HG03354 (cell line): ENCODE measurements at regions not wholly inside any gene's neighbourhood (a gene's known extent, or its start where the extent isn't known, plus 50 kb on each side); places are given as distances from the start of the nearest gene placed in this dataset.

Source experiments
- ATAC-seq: cut with Tn5 transposase; IDR thresholded peaks from one replicate; pipeline ENCODE4 v1.9.1; 2021; ENCODE audit warnings: mild to moderate bottlenecking; ENCODE audit not compliant: unreplicated experiment, poor library complexity, severe bottlenecking

DNA sequence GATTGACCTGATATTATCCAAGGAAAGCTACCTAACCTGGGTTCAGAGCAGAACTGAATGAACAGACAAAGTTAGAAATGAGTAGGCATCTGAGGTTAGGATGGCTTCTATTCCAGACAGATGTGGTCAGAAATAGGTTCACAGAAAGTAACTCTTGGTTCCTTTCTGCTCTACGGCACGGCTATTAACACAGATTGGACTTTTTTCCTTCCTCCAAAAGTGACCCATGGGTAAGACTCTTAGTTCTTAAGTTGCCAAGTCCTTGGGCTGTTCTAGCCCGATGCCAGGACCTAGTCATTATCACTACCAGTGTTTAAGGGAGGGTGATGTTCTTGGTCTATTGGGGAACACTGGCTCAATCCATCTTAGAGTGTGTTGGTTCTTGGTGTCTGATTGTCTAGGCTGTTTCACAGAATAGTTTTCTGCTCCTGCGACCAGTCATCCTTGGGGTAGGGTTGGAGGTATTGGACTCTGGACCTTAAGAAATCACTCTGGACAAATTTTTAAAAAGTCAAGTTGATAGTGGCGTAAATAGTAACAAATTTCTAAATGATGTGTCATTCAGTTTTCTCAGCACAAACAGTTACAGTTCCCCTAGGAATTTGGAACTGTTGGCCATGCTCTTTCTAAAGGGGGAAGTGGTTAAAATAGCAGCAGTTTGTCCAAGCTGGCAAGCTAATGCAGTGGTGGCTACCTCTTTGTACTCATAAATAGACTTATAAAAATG lies 60.1 kb upstream of the MYCBP2 start:
- peak; percentile 46 for ATAC-seq

GRCh38 chr13:77386046-77386445 lies 59.2 kb upstream of the MYCBP2 start:
- no peak for ATAC-seq

DNA sequence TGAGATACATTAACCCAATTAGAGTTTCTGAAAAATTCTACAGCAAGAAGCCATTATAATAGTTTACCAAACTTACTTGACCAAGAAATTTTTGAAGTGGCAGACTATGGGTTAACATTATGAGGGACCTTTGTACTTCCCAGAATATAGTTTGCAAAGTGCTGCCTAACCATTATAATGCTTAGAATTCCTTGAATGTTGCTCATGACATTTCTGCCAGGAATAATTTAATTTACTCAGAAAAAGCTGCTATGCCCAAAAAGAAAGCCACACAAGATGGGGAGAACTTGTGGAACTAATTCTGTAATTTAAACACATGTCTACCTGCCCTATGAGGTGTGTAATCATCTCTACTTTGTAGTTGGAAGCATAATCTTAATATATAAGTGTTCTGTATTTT lies 58.1 kb upstream of the MYCBP2 start:
- no peak for ATAC-seq

DNA sequence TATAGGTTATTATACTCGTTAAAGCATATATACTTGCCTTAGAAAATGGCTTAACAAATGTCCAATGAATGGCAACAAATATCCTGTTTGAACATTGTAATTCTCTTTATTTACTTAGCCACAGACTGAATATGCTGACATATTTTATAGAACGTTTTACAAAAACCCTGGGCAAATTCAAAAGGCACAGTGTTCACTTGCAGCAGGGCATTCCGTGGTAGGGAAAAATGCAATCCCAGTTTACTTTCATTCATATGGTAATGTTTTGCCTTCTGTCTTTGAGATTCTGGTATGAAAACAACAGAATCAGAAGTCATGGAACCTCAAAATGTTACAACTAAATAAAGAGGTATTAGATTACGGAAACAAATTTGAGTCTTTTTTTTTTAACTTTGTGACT lies 56.2 kb upstream of the MYCBP2 start:
- no peak for ATAC-seq

DNA sequence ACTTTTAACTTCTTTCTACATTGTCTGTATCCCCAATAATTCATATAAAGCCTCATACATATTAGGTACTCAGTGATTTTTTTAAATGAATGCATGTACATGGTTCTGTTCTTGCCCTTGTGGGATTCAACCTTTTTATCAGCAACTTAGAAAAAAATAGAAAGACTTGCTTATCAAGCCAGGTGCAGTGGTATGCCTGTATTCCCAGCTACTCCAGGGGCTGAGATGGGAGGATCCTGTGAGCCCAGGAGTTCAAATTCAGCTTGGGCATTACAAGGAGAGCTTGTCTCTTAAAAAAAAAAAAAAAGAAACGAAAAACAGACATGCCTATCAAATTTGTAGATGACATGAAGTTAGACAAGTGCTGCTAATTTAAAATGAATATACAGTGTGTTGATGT lies 54.2 kb upstream of the MYCBP2 start:
- ATAC-seq, result no peak

GRCh38 chr13:77379508-77379907 lies 52.6 kb upstream of the MYCBP2 start:
- no peak for ATAC-seq

DNA sequence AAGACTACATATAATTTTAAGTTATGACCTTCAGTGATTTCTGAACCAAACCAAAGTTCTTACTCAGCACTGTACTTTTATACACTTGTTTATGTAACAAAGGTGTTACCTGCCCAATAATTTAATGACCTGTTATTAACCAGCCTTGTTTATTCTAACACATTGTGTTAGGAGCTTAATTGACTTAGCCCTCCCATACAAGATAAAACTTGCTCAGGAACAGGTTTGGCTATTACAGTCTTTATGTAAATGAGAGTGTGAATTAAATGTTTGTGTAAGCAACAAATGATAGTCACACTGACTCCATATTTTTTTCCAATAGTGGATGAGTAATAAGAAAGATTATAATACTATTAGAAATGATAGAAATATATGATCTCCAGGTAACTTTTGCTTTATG lies 51.8 kb upstream of the MYCBP2 start:
- no peak for ATAC-seq

- no peak for ATAC-seq
These were observed 50.1 kb upstream of the MYCBP2 start for GRCh38 chr13:77377016-77377415.
